OCI-LY1 (cell line): ENCODE measurements at regions not wholly inside any gene's neighbourhood (a gene's known extent, or its start where the extent isn't known, plus 50 kb on each side); places are given as distances from the start of the nearest gene placed in this dataset.

Source experiments
- H2AFZ ChIP-seq: fragments of 200-600 bp; sonication (generic), shearing (Covaris generic); 2 replicates; pipeline ENCODE4 v1.6.0; 2014; ENCODE audit warnings: antibody characterized with exemption, mild to moderate bottlenecking, low read length
- H3F3A ChIP-seq: fragments of 200-600 bp; sonication (generic), shearing (Covaris generic); 2 replicates; pipeline ENCODE4 v1.6.0; 2014; ENCODE audit warnings: mild to moderate bottlenecking, antibody characterized with exemption, low read length, moderate library complexity; ENCODE audit not compliant: insufficient read depth
- H3K27ac ChIP-seq: fragments of 200-600 bp; sonication (generic); 2 replicates; pipeline ENCODE4 v1.5.1; 2014; ENCODE audit warnings: low read length, mixed run types, mild to moderate bottlenecking, low read depth; ENCODE audit not compliant: poor library complexity, severe bottlenecking
- H3K27me3 ChIP-seq: fragments of 200-600 bp; sonication (generic); 2 replicates; pipeline ENCODE4 v1.6.0; 2014; ENCODE audit warnings: antibody characterized with exemption, mild to moderate bottlenecking, low read length, moderate library complexity; ENCODE audit not compliant: insufficient read depth
- H3K36me3 ChIP-seq: fragments of 200-600 bp; sonication (generic); 2 replicates; pipeline ENCODE4 v1.6.1; 2014; ENCODE audit warnings: mild to moderate bottlenecking, antibody characterized with exemption, low read length, moderate library complexity, mixed read lengths; ENCODE audit not compliant: insufficient read depth
- H3K4me1 ChIP-seq: fragments of 200-600 bp; sonication (generic); 2 replicates; pipeline ENCODE4 v1.5.1; 2014; ENCODE audit warnings: mild to moderate bottlenecking, low read length, moderate library complexity; ENCODE audit not compliant: insufficient read depth, severe bottlenecking
- H3K4me2 ChIP-seq: fragments of 200-600 bp; sonication (generic), shearing (Covaris generic); 2 replicates; pipeline ENCODE4 v1.6.1; 2014; ENCODE audit warnings: low read length
- H3K4me3 ChIP-seq: fragments of 200-600 bp; sonication (generic); 2 replicates; pipeline ENCODE4 v1.5.1; 2014; ENCODE audit warnings: low read length, low read depth, mild to moderate bottlenecking, mixed read lengths; ENCODE audit not compliant: poor library complexity, severe bottlenecking
- H3K79me2 ChIP-seq: fragments of 200-600 bp; shearing (Covaris generic); 2 replicates; pipeline ENCODE4 v1.6.1; 2016; ENCODE audit warnings: mixed run types, low read length, mixed read lengths; ENCODE audit not compliant: insufficient read depth
- H3K9ac ChIP-seq: fragments of 200-600 bp; sonication (generic), shearing (Covaris generic); 2 replicates; pipeline ENCODE4 v1.6.1; 2014; ENCODE audit warnings: mild to moderate bottlenecking, low read length, mixed read lengths
- H3K9me2 ChIP-seq: fragments of 200-600 bp; sonication (generic), shearing (Covaris generic); 2 replicates; pipeline ENCODE4 v1.6.1; 2014; ENCODE audit warnings: low read depth, mild to moderate bottlenecking, low read length, mixed read lengths
- H3K9me3 ChIP-seq: fragments of 200-600 bp; shearing (Covaris generic); 2 replicates; pipeline ENCODE4 v1.6.1; 2014; ENCODE audit warnings: low read length, mixed read lengths
- H4K20me1 ChIP-seq: fragments of 200-600 bp; sonication (generic), shearing (Covaris generic); 2 replicates; pipeline ENCODE4 v1.6.0; 2016; ENCODE audit warnings: mild to moderate bottlenecking, low read length; ENCODE audit not compliant: insufficient read depth
- CTCF ChIP-seq: fragments of 200-600 bp; sonication (generic), shearing (Covaris generic); IDR thresholded peaks from 2 replicates; pipeline ENCODE4 v1.5.1; 2017; ENCODE audit warnings: mild to moderate bottlenecking, antibody characterized with exemption, low read length, moderate library complexity, mixed read lengths
- EZH2 ChIP-seq: fragments of 200-600 bp; sonication (generic), shearing (Covaris generic); IDR thresholded peaks from 2 replicates; pipeline ENCODE4 v1.8.0; 2017; ENCODE audit warnings: borderline replicate concordance, mixed run types, mild to moderate bottlenecking, antibody characterized with exemption, low read length, moderate library complexity, mixed read lengths

- Histone ChIP-seq H3K4me3 (no peak overlapping the region), H3K79me2 (no peaks in the 10 kb centered on the region), H3F3A (no peaks in the 10 kb centered on the region), H4K20me1 (no peaks in the 10 kb centered on the region), H3K9ac (no peak overlapping the region), H3K27ac (no peak overlapping the region), H3K9me3 (no peaks in the 10 kb centered on the region), H3K27me3 (no peaks in the 10 kb centered on the region), H3K4me2 (no peak overlapping the region), H3K9me2 (no peaks in the 10 kb centered on the region), H3K36me3 (no peaks in the 10 kb centered on the region), H3K4me1 (no peaks in the 10 kb centered on the region), H2AFZ (no peak overlapping the region)
- TF ChIP-seq EZH2 (no peak), CTCF (no peak)
Observed at GRCh38 chr7:4523219-4523618, 158.9 kb upstream of the FOXK1 start.

GRCh38 chr7:4523873-4524272 lies 158.2 kb upstream of the FOXK1 start:
- H3K9me3 ChIP-seq: no peaks in the 10 kb centered on the region
- H3K36me3 ChIP-seq: no peaks in the 10 kb centered on the region
- H3K4me3 ChIP-seq: no peak overlapping the region
- no peaks in the 10 kb centered on the region for H3K9me2 ChIP-seq
- TF ChIP-seq EZH2 (no peak), CTCF (no peak)
- no peak overlapping the region for H3K4me2 ChIP-seq
- no peak overlapping the region for H3K27ac ChIP-seq
- H4K20me1 ChIP-seq: no peaks in the 10 kb centered on the region
- no peaks in the 10 kb centered on the region for H3K79me2 ChIP-seq
- H3K4me1 ChIP-seq: no peaks in the 10 kb centered on the region
- no peak overlapping the region for H3K9ac ChIP-seq
- no peak overlapping the region for H2AFZ ChIP-seq
- no peaks in the 10 kb centered on the region for H3F3A ChIP-seq
- no peaks in the 10 kb centered on the region for H3K27me3 ChIP-seq

GRCh38 chr7:4525884-4526283 lies 156.2 kb upstream of the FOXK1 start:
- Histone ChIP-seq H3K36me3 (no peaks in the 10 kb centered on the region), H3K9me2 (no peaks in the 10 kb centered on the region), H3K27me3 (no peaks in the 10 kb centered on the region), H3F3A (no peaks in the 10 kb centered on the region), H3K27ac (no peak overlapping the region), H3K4me1 (no peaks in the 10 kb centered on the region), H3K4me3 (no peak overlapping the region), H2AFZ (no peak overlapping the region), H3K79me2 (no peaks in the 10 kb centered on the region), H3K4me2 (no peak overlapping the region), H3K9me3 (no peaks in the 10 kb centered on the region), H4K20me1 (no peaks in the 10 kb centered on the region), H3K9ac (no peak overlapping the region)
- no peak for TF ChIP-seq CTCF
- no peak for TF ChIP-seq EZH2
